ENCODE measurements at regions not wholly inside any gene's neighbourhood (a gene's known extent, or its start where the extent isn't known, plus 50 kb on each side); places are given as distances from the start of the nearest gene placed in this dataset.

GRCh38 chr9:78778318-78778717 lies 481.4 kb downstream of the PSAT1 start:
- Histone ChIP-seq H3K9me3 (ENCODE audit: insufficient read depth, low read depth, low read length) (no peaks in the 10 kb centered on the region), H3K36me3 (ENCODE audit: insufficient read depth, low read length) (no peaks in the 10 kb centered on the region), H3K4me1 (ENCODE audit: insufficient read depth, low read length, poor library complexity, severe bottlenecking) (peaks cover 9% of the 10 kb centered on the region), H3K9ac (ENCODE audit: low read depth, low read length, poor library complexity, severe bottlenecking) (no peak overlapping the region), H3K27me3 (ENCODE audit: insufficient read depth, low read length, poor library complexity, severe bottlenecking) (no peaks in the 10 kb centered on the region), H3F3A (ENCODE audit: low read depth) (no peaks in the 10 kb centered on the region), H3K4me2 (ENCODE audit: low read depth, low read length, poor library complexity, severe bottlenecking) (no peak overlapping the region), H3K4me3 (ENCODE audit: low read length, poor library complexity, severe bottlenecking) (no peak overlapping the region), H4K20me1 (ENCODE audit: insufficient read depth, low read length, poor library complexity, severe bottlenecking) (no peaks in the 10 kb centered on the region), H2AFZ (ENCODE audit: low read length) (no peak overlapping the region), H3K9me2 (replicated peaks; ENCODE audit: low read depth, low read length) (no peaks in the 10 kb centered on the region), H3K79me2 (ENCODE audit: insufficient read depth, low read length) (no peaks in the 10 kb centered on the region)
- no peak for TF ChIP-seq EZH2phosphoT487 (IDR thresholded peaks at IDR 0.05; ENCODE audit: borderline replicate concordance)
- no peak for TF ChIP-seq CTCF (conservative IDR thresholded peaks at IDR 0.05; ENCODE audit: low read length)

GRCh38 chr9:78778861-78779374 lies 482.0 kb downstream of the PSAT1 start:
- no peaks in the 10 kb centered on the region for H3K79me2 ChIP-seq (ENCODE audit: insufficient read depth, low read length)
- no peaks in the 10 kb centered on the region for H3K27me3 ChIP-seq (ENCODE audit: insufficient read depth, low read length, poor library complexity, severe bottlenecking)
- no peaks in the 10 kb centered on the region for H4K20me1 ChIP-seq (ENCODE audit: insufficient read depth, low read length, poor library complexity, severe bottlenecking)
- H3K9me3 ChIP-seq (ENCODE audit: insufficient read depth, low read depth, low read length): no peaks in the 10 kb centered on the region
- H2AFZ ChIP-seq (ENCODE audit: low read length): no peak overlapping the region
- H3K9me2 ChIP-seq (replicated peaks; ENCODE audit: low read depth, low read length): no peaks in the 10 kb centered on the region
- no peak overlapping the region for H3K4me2 ChIP-seq (ENCODE audit: low read depth, low read length, poor library complexity, severe bottlenecking)
- peaks cover 9% of the 10 kb centered on the region for H3K4me1 ChIP-seq (ENCODE audit: insufficient read depth, low read length, poor library complexity, severe bottlenecking)
- H3K4me3 ChIP-seq (ENCODE audit: low read length, poor library complexity, severe bottlenecking): no peak overlapping the region
- no peaks in the 10 kb centered on the region for H3F3A ChIP-seq (ENCODE audit: low read depth)
- TF ChIP-seq EZH2phosphoT487 (IDR thresholded peaks at IDR 0.05; ENCODE audit: borderline replicate concordance): no peak
- TF ChIP-seq CTCF (conservative IDR thresholded peaks at IDR 0.05; ENCODE audit: low read length): no peak
- H3K9ac ChIP-seq (ENCODE audit: low read depth, low read length, poor library complexity, severe bottlenecking): no peak overlapping the region
- no peaks in the 10 kb centered on the region for H3K36me3 ChIP-seq (ENCODE audit: insufficient read depth, low read length)

GRCh38 chr9:78781681-78782080 lies 484.8 kb downstream of the PSAT1 start:
- Histone ChIP-seq H3K4me3 (ENCODE audit: low read length, poor library complexity, severe bottlenecking) (no peak overlapping the region), H3F3A (ENCODE audit: low read depth) (no peaks in the 10 kb centered on the region), H3K4me1 (ENCODE audit: insufficient read depth, low read length, poor library complexity, severe bottlenecking) (peaks cover 9% of the 10 kb centered on the region), H3K27me3 (ENCODE audit: insufficient read depth, low read length, poor library complexity, severe bottlenecking) (no peaks in the 10 kb centered on the region), H3K4me2 (ENCODE audit: low read depth, low read length, poor library complexity, severe bottlenecking) (no peak overlapping the region), H2AFZ (ENCODE audit: low read length) (no peak overlapping the region), H4K20me1 (ENCODE audit: insufficient read depth, low read length, poor library complexity, severe bottlenecking) (no peaks in the 10 kb centered on the region), H3K36me3 (ENCODE audit: insufficient read depth, low read length) (no peaks in the 10 kb centered on the region), H3K9ac (ENCODE audit: low read depth, low read length, poor library complexity, severe bottlenecking) (no peak overlapping the region), H3K79me2 (ENCODE audit: insufficient read depth, low read length) (no peaks in the 10 kb centered on the region), H3K9me2 (replicated peaks; ENCODE audit: low read depth, low read length) (no peaks in the 10 kb centered on the region), H3K9me3 (ENCODE audit: insufficient read depth, low read depth, low read length) (no peaks in the 10 kb centered on the region)
- TF ChIP-seq EZH2phosphoT487 (IDR thresholded peaks at IDR 0.05; ENCODE audit: borderline replicate concordance): no peak
- TF ChIP-seq CTCF (conservative IDR thresholded peaks at IDR 0.05; ENCODE audit: low read length): peak; percentile 33
